ENCODE measurements at regions not wholly inside any gene's neighbourhood (a gene's known extent, or its start where the extent isn't known, plus 50 kb on each side); places are given as distances from the start of the nearest gene placed in this dataset.

- Mint-ChIP-seq H3K36me3 (peaks cover 9% of the 10 kb centered on the region), H3K27me3 (ENCODE audit: low read depth) (no peaks in the 10 kb centered on the region), H3K4me3 (no peak overlapping the region), H3K4me1 (peaks cover 12% of the 10 kb centered on the region; the same call in 1 of the 2 replicates), H3K27ac (no peak overlapping the region), H3K9me3 (peaks cover 11% of the 10 kb centered on the region)
- ATAC-seq (no peak), DNase-seq (ENCODE audit: low spot score) (no peak)
- TF ChIP-seq JAZF1 (CRISPR knock-in tag; IDR thresholded peaks at IDR 0.05): no peak
- no peak for TF ChIP-seq ZSCAN18 (CRISPR knock-in tag; IDR thresholded peaks at IDR 0.05)
- TF ChIP-seq ATF6 (CRISPR knock-in tag; IDR thresholded peaks at IDR 0.05): no peak
- no peak for TF ChIP-seq FOXK1 (CRISPR knock-in tag; IDR thresholded peaks at IDR 0.05)
- no peak for TF ChIP-seq FOXJ3 (CRISPR knock-in tag; IDR thresholded peaks at IDR 0.05; ENCODE audit: borderline replicate concordance)
- TF ChIP-seq NFYB (CRISPR knock-in tag; conservative IDR thresholded peaks at IDR 0.05; ENCODE audit: low read depth): no peak
- no peak for TF ChIP-seq ATF1 (CRISPR knock-in tag; IDR thresholded peaks at IDR 0.05)
- TF ChIP-seq ATF2 (CRISPR knock-in tag; IDR thresholded peaks at IDR 0.05; ENCODE audit: borderline replicate concordance, low read depth): no peak
- CTCF ChIA-PET: no interaction called here
- POLR2A ChIA-PET: no interaction called here
Measured at GRCh38 chr1:99501871-99502270, 144.0 kb upstream of the PALMD start.

DNA sequence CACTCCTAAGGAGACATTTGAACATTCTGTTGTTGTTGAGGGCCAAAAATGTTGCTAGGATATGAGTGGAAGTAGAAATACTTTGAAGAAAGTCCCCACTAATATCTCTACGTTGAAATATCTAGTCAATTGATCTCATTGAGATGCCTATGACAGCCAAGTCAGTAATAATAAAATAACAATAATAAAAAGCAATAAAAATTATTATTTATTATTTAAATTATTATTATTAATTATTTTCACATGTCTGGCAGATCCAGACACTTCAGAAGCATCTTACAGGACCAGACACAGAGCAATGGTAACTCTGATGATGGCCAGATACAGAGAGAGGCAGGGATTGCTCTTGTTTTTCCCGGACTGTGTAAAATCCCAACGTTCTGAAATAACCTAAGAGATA, 143.5 kb upstream of the PALMD start:
- Mint-ChIP-seq H3K9me3 (peaks cover 16% of the 10 kb centered on the region), H3K4me1 (peaks cover 11% of the 10 kb centered on the region; the same call in 1 of the 2 replicates), H3K36me3 (peaks cover 14% of the 10 kb centered on the region), H3K27ac (no peak overlapping the region), H3K4me3 (no peak overlapping the region), H3K27me3 (ENCODE audit: low read depth) (no peaks in the 10 kb centered on the region)
- CTCF ChIA-PET: no interaction called here
- TF ChIP-seq HMGA2 (CRISPR knock-in tag; IDR thresholded peaks at IDR 0.05): peak; percentile 91
- TF ChIP-seq IRF2 (CRISPR knock-in tag; IDR thresholded peaks at IDR 0.05; ENCODE audit: borderline replicate concordance, low read depth): no peak
- DNase-seq (ENCODE audit: low spot score) (no peak), ATAC-seq (no peak)
- POLR2A ChIA-PET: no interaction called here

DNA sequence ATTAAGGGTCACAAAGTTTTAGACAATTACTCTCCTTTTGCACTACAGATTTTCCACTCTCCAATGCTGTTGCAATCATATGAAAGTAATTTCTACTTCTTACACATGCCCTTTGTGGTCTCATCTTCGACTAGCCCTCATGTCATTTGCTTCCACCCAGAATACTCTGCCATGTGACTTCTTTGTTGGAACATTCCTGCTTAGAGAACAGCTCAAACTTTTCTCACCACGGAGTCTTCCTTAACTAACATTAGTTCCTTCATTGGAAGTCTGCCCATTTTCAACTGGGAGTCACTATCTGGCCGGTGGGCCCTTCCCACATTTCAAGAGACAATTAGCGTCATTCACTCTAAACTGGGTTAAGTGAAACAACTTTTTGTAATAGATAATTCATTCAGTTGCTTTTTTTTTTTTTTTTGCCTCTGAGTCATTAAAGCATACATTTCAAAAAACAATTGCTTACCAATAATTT, 142.6 kb upstream of the PALMD start:
- Mint-ChIP-seq H3K4me3 (no peak overlapping the region), H3K4me1 (0 out of 2 replicates have a peak, but pooled peaks cover 4% of the 10 kb centered on the region), H3K9me3 (peaks cover 16% of the 10 kb centered on the region), H3K36me3 (peaks cover 20% of the 10 kb centered on the region), H3K27me3 (ENCODE audit: low read depth) (no peaks in the 10 kb centered on the region), H3K27ac (no peak overlapping the region)
- ATAC-seq (no peak), DNase-seq (ENCODE audit: low spot score) (no peak)
- ChIA-PET CTCF (interaction anchor here (1.5 kb wide), 1 partner anchor 23 kb away, joined by 5 read pairs; no protein-coding TSS in a partner anchor), POLR2A (no interaction called here)
- TF ChIP-seq AFF4 (CRISPR knock-in tag; IDR thresholded peaks at IDR 0.05; ENCODE audit: borderline replicate concordance) (no peak), ZNF121 (CRISPR knock-in tag; IDR thresholded peaks at IDR 0.05) (no peak), SOX15 (CRISPR knock-in tag; IDR thresholded peaks at IDR 0.05) (no peak), JAZF1 (CRISPR knock-in tag; IDR thresholded peaks at IDR 0.05) (no peak), CTCF (IDR thresholded peaks at IDR 0.05) (no peak), USF2 (CRISPR knock-in tag; IDR thresholded peaks at IDR 0.05) (no peak), ATF6 (CRISPR knock-in tag; IDR thresholded peaks at IDR 0.05) (no peak)
- TF ChIP-seq, protein P1, sequence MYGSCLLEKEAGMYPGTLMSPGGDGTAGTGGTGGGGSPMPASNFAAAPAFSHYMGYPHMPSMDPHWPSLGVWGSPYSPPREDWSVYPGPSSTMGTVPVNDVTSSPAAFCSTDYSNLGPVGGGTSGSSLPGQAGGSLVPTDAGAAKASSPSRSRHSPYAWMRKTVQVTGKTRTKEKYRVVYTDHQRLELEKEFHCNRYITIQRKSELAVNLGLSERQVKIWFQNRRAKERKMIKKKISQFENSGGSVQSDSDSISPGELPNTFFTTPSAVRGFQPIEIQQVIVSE (CRISPR knock-in tag; IDR thresholded peaks at IDR 0.05; ENCODE audit: borderline replicate concordance): no peak

All from WTC11 (cell line).